HG03064 (cell line): ENCODE measurements at regions not wholly inside any gene's neighbourhood (a gene's known extent, or its start where the extent isn't known, plus 50 kb on each side); places are given as distances from the start of the nearest gene placed in this dataset.
"Not testable (repeated sequence)": the region's sequence is repeated elsewhere in the genome, so short reads cannot be mapped to it uniquely, and the experiment has no call there.

Experiments used
- ATAC-seq: cut with Tn5 transposase; IDR thresholded peaks from one replicate; pipeline ENCODE4 v1.9.1; 2021; ENCODE audit warnings: low read depth; ENCODE audit not compliant: unreplicated experiment

GRCh38 chr11:134596404-134596803 is 184.4 kb upstream of the B3GAT1 start:
- ATAC-seq = no peak

GRCh38 chr11:134592391-134592990 is 180.4 kb upstream of the B3GAT1 start:
- no peak for ATAC-seq

GRCh38 chr11:134591338-134591737 is 179.3 kb upstream of the B3GAT1 start:
- ATAC-seq = no peak

- ATAC-seq = no peak
These were observed 177.1 kb upstream of the B3GAT1 start for GRCh38 chr11:134589129-134589528.

GRCh38 chr11:134588460-134589110 is 176.5 kb upstream of the B3GAT1 start:
- not testable (repeated sequence) for ATAC-seq

GRCh38 chr11:134587345-134587744 is 175.3 kb upstream of the B3GAT1 start:
- ATAC-seq = no peak

GRCh38 chr11:134586726-134587125 is 174.7 kb upstream of the B3GAT1 start:
- ATAC-seq = no peak

GRCh38 chr11:134585666-134586610 is 173.9 kb upstream of the B3GAT1 start:
- ATAC-seq = no peak

- no peak for ATAC-seq
These were observed 172.8 kb upstream of the B3GAT1 start for GRCh38 chr11:134584706-134585445.

- no peak for ATAC-seq
These were observed 172.0 kb upstream of the B3GAT1 start for GRCh38 chr11:134584001-134584561.

GRCh38 chr11:134583397-134583990 is 171.5 kb upstream of the B3GAT1 start:
- ATAC-seq = no peak

- no peak for ATAC-seq
These were observed 170.7 kb upstream of the B3GAT1 start for GRCh38 chr11:134582770-134583095.

- no peak for ATAC-seq
These were observed 170.1 kb upstream of the B3GAT1 start for GRCh38 chr11:134581966-134582769.

GRCh38 chr11:134581121-134581626 is 169.1 kb upstream of the B3GAT1 start:
- ATAC-seq = no peak

- ATAC-seq = no peak
These were observed 168.6 kb upstream of the B3GAT1 start for GRCh38 chr11:134580610-134580975.

- no peak for ATAC-seq
These were observed 167.9 kb upstream of the B3GAT1 start for GRCh38 chr11:134579724-134580609.

GRCh38 chr11:134578807-134579723 is 167.0 kb upstream of the B3GAT1 start:
- ATAC-seq = no peak
